Esophagus muscularis mucosa (tissue), 4 donors: ENCODE measurements at regions not wholly inside any gene's neighbourhood (a gene's known extent, or its start where the extent isn't known, plus 50 kb on each side); places are given as distances from the start of the nearest gene placed in this dataset.

Experiments
- CTCF ChIP-seq, 3 experiments: fragments of 200-600 bp in 2 of 3; fragments of 450-650 bp in 1 of 3; sonication (generic) in 2 of 3; IDR thresholded peaks; one replicate each; pipeline ENCODE4 v1.5.1; 2017 to 2019; ENCODE audit warnings: antibody characterized with exemption in 3 of 3, mild to moderate bottlenecking in 2 of 3, moderate library complexity in 1 of 3
- EP300 ChIP-seq: sonication (generic); formaldehyde crosslinking; IDR thresholded peaks from one replicate; pipeline ENCODE4 v1.6.1; 2017; ENCODE audit warnings: antibody characterized with exemption
- POLR2A ChIP-seq: fragments of 450-650 bp; IDR thresholded peaks from one replicate; pipeline ENCODE4 v1.6.1; 2017; ENCODE audit warnings: antibody characterized with exemption, moderate library complexity, mild to moderate bottlenecking, low read depth
- POLR2AphosphoS5 ChIP-seq, 2 donors: sonication (generic); formaldehyde crosslinking; IDR thresholded peaks; one replicate each; pipeline ENCODE4 v1.6.1; 2017; ENCODE audit warnings: antibody characterized with exemption in 2 of 2

GRCh38 chr9:126123927-126124326 is 202.7 kb upstream of the MVB12B start:
- no peak for TF ChIP-seq CTCF (IDR thresholded peaks at IDR 0.05)
- no peak for TF ChIP-seq POLR2A
- TF ChIP-seq POLR2AphosphoS5 (IDR thresholded peaks at IDR 0.05) = no peak
- TF ChIP-seq EP300 = no peak
